GM18502 (cell line): ENCODE measurements at regions not wholly inside any gene's neighbourhood (a gene's known extent, or its start where the extent isn't known, plus 50 kb on each side); places are given as distances from the start of the nearest gene placed in this dataset.
"Not testable (repeated sequence)": the region's sequence is repeated elsewhere in the genome, so short reads cannot be mapped to it uniquely, and the experiment has no call there.

ENCODE experiments used
- ATAC-seq: cut with Tn5 transposase; IDR thresholded peaks from one replicate; pipeline ENCODE4 v1.9.1; 2021; ENCODE audit warnings: mild to moderate bottlenecking; ENCODE audit not compliant: unreplicated experiment, poor library complexity

DNA sequence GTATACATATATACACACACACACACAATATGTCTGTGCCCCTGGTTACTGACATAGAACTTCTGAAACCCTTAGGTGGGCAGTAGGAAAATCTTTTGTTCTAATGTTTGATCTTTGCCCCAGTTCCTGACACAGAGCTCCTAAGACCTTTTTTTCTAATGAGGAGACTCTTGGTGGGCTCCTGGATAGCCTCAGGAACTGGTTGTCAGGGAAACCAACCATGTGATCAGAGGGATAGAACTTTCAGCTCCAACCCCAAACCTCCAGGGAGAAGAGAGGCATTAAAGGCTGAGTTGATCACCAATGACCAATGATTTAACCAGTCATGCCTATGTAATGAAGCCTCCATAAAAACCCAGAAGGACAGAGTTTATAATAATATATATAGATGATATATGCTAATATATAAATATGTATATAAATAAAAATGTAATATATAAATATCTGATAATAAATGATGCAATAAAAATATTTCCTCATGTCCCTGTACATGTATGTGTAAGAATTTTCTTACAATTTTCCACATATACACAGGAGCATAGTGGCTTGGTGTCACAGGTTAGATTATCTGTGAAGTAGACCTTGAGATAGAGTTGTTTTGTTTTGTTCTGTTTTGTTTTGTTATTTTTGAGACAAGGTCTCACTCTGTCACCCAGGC lies 93.3 kb downstream of the GPX5 start:
- ATAC-seq: no peak

DNA sequence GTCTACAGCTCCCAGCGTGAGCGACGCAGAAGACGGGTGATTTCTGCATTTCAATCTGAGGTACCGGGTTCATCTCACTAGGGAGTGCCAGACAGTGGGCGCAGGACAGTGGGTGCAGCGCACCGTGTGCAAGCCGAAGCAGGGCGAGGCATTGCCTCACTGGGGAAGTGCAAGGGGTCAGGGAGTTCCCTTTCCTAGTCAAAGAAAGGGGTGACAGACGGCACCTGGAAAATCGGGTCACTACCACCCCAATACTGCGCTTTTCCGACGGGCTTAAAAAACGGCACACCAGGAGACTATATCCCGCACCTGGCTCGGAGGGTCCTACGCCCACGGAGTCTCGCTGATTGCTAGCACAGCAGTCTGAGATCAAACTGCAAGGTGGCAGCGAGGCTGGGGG lies 95.6 kb downstream of the GPX5 start:
- not testable (repeated sequence) for ATAC-seq

DNA sequence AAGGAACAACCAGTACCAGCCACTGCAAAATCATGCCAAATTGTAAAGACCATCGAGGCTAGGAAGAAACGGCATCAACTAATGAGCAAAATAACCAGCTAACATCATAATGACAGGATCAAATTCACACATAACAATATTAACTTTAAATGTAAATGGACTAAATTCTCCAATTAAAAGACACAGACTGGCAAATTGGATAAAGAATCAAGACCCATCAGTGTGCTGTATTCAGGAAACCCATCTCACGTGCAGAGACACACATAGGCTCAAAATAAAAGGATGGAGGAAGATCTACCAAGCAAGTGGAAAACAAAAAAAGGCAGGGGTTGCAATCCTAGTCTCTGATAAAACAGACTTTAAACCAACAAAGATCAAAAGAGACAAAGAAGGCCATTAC lies 97.6 kb downstream of the GPX5 start:
- ATAC-seq: not testable (repeated sequence)

DNA sequence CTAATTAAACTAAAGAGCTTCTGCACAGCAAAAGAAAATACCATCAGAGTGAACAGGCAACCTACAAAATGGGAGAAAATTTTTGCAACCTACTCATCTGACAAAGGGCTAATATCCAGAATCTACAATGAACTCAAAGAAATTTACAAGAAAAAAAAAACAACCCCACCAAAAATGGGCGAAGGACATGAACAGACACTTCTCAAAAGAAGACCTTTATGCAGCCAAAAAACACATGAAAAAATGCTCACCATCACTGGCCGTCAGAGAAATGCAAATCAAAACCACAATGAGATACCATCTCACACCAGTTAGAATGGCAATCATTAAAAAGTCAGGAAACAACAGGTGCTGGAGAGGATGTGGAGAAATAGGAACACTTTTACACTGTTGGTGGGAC lies 100.7 kb downstream of the GPX5 start:
- ATAC-seq: not testable (repeated sequence)

DNA sequence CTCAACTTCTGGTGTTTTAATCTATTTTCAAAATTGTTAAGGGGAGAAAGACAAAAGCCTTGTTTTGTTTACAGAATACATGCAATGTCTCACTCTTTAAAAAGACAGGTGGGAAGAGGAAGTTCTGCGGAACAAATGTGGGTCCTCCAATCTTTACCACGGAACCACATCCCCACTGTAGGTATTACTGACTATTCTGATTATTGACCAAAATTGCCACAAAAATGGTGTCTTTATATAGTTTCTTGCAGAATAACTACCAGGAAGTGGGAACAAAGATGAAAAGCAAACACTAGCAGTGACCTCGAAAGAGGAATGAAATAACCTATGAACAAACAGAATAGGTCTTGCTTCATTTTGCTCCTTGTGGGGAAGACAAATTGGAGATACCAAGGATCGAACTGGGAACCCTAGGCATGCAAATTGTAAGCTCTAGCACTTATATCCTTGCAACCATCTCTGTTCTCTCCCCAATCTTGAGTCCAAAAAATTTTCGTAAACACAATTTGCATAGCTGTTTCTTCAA lies 106.7 kb downstream of the GPX5 start:
- ATAC-seq: no peak

DNA sequence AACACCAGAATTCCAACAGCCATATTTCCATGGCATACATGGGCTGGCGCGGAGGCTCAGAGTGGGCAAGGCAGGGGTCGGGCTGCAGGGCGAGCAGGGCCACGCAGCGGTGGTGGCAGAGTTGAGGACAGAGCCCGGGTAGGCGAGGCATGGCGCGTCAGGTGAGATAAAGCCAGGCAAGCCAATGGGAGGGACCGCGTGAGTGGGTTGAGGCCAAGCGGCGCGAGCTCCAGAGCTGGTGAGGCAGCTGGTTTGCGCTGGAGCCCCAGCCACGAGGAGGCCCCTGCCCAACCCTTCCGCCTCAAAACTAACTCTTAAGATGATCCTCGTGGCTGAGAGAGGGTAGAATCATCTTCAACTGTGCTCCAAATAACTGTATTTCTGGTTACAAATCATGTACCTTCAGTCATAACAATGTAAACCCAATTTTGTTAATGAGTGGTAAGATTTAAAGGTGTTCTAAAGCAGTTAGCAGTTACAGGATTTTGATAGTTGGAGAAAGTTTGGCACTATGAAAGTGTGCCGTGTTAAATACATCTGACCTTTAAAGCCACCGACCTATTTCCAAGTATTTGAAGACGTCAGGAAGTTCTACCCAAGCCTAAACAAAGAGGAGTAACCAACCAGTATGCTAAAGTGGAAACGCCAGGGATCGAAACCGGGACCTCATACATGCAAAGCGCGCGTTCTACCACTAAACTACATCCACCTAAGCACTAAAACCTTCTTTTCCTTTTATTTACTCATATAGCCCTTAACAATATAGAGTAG lies 107.9 kb downstream of the GPX5 start:
- ATAC-seq: no peak

DNA sequence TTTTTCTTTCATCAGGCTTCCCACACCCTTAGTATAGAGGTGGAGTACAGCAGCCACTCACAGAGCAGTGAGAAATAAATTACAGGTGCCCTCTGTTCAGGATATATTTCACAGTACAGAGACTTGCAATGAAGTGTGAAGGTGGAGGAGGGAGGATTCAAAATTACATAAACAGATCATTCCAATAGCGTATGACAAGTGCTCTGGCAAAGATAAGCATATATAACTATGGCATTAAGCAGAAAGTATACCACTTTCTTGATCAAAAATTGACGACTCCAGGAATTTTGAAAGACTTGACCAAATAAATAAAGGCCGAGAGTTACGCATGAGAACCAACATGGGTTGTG lies 108.7 kb downstream of the GPX5 start:
- ATAC-seq: no peak

DNA sequence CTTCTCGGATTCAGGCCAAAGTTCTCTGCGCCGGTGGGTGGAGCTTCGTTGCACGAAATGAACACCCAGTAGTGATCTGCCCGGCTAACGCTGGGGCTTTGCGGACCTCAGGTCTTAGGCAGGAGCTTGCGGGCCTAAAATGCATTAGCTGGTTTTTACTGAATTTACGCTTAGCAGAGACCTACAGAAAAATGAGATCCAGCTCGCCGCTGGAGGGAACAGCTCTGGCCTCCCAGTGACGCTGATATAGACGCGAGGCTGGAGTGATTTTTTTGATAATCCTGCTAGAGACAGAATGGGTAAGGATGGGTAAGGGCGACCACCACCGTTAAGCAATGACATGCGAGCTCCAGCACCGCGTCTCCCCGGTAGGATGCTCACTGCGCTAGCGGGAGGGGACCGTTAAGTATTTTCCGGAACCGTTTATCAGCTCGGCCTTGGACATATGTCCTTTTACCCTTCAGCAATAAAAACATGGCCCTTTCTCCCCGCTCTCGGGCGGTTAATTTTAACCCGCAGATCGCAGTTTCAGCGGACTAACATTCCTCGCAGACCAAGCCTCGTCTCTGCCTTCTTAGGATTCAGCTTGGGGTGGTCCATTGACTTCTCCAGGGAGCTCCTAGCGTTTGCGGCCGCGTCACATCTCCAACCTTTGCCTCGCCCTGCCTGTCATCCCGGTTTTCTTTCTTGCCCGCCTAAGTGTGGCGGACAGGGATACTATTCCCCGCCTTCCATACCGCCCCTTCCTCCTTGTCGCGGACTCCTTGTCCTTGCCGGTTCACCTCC lies 109.3 kb downstream of the GPX5 start:
- no peak for ATAC-seq

DNA sequence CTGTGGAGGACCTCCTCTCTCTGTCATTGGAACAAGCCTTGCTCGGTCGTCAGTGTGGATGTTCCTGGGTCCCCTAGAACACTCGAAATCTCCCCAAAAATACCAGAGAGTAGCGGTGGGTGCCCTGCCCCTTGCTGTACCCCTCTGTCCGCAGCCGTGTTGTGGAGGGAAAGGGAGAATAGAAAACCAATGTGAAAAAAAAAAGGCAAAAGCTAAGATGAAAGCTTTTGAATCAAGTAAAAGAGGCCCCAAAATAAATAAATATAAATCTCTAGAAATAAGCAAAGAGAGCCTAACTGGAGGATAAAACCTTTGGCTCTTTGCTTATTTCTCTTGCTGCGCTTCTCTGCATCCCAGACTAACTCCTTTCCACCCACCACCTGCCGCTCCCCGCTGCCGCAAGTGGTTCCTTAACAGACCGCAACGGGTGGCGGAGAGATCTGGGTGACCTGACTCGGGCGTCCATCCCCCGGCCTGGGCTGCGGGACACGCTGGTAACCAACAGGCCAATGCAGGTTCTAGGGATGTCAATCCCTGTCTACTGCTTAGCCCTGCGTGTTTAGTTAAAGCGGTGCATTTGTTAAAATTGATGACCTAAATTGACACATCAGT lies 110.0 kb downstream of the GPX5 start:
- no peak for ATAC-seq

DNA sequence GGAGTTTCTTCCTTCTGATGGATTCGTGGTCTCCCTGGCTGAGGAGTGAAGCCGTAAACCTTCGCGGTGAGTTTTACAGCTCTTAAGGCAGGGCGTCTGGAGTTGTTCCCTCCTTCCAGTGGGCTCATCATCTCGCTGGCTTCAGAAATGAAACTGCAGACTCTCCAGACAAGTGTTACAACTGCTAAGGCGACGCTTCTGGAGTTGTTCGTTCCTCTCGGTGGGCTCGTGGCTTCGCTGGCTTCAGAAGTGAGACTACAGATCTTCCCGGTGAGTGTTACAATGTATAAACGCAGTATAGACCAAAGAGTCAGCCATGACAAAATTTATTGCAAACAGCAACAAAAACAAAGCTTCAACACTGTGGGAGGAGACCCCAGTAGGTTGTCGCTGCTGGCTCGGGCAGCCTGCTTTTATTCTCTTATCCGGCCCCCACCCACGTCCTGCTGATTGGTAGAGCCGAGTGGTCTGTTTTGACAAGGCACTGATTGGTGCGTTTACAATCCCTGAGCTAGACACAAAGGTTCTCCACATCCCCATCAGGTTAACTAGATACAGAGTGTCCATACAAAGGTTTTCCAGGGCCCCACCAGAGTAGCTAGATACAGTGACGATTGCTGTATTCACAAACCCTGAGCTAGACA lies 113.2 kb downstream of the GPX5 start:
- no peak for ATAC-seq

DNA sequence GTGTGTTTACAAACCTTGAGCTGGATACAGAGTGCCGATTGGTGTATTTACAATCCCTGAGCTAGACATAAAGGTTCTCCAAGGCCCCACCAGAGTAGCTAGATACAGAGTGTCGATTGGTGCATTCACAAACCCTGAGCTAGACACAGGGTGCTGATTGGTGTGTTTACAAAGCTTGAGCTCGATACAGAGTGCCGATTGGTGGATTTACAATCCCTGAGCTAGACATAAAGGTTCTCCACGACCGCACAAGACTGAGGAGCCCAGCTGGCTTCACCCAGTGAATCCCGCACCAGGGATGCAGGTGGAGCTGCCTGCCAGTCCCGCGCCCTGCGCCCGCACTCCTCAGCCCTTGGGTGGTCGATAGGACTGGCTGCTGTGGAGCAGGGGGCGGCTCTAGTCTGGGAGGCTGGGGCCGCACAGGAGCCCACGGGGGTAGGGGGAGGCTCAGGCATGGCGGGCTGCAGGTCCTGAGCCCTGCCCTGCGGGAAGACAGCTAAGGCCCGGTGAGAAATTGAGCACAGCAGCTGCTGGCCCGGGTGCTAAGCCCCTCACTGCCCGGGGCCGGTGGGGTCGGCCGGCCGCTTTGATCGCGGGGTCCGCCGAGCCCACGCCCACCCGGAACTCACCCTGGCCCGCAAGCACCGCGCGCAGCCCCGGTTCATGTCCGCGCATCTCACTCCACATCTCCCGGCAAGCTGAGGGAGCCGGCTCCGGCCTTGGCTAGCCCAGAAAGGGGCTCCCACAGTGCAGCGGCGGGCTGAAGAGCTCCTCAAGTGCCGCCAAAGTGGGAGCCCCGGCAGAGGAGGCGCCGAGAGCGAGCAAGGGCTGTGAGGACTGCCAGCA lies 114.0 kb downstream of the GPX5 start:
- ATAC-seq: not testable (repeated sequence)

DNA sequence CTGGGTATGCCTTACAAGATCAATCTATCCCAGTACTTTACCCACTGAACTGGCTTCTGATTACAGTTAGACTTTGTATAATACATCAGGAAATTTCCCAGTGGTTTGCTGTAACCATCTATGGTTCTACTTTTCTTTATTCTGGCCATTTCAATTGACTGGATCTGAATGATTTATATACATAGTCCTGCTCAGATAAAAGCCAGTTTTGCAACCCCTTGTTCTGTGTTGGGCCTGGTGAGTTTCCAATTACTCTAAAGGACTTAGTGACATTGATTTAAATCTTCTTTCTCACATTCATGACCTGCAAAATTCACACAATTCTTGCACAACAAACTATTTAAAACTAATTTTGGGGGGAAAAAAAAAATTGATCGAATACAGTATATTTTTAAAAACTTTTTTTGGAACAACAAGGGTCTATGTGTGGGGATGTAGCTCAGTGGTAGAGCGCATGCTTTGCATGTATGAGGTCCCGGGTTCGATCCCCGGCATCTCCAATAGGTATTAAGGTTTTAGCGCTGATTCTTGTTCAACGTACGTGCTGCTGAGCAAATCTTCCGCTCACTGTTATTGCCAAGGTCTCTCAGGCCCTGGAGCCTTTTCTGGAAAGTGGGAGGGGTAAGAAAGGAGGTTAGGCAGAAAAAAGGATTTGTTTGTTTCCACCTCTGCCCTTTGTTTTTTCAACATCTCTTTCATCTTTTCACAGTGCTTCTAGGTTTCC lies 117.5 kb downstream of the GPX5 start:
- no peak for ATAC-seq

DNA sequence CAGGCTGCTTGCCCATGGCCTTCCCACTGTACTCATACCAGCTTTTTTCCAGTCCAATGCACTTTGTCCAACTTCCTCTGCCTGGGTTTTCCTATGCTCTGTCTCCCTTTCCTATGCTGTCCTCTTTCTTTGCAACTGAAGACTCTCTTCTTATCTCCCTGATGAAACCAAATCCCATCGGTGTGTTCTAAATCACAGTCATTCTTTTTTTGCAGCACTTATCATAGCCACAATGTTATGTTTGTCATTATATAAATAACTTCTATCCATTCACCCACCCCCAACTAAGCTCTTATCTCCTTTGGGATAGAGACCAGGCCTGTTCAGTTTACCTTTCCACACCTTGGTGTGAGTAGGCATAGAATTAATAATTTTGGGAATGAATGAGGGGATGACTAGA lies 121.0 kb downstream of the GPX5 start:
- ATAC-seq: no peak

DNA sequence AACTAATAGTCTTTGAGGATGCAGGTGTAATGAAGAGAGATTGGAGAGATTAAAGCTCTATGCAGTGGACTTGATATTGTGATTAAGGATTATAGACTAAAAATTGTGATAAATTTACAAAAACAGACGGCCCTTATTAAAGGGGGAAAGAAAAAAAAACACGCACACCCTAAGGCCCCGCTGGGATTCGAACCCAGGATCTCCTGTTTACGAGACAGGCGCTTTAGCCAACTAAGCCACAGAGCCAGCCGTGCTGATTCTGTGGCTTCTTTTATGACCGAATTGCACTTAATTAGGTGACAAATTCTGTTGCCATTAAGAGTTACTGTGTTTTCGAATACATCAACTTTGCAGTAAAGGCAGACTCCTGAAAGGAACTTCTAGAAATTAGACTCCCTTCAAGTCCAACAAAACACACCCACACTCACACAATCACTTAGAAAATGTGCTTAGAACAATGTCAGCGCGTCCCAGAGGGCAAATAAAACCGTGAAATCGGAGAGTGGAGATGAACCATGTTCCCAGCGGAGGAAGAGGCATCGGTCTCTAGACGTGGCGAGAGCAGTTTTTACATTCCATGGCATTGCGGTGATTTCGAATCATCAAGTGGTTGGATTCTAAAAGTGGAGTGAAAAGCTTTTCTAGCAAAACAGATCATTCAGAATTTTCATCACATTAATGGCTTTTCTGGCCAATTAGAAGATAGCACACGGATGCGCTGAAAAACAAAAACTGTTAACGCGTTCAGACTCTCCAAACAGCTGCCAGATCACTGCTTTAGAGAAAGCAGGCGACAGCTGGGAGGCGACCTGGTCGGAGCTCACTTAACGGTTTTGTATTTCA lies 122.6 kb downstream of the GPX5 start:
- ATAC-seq: no peak

DNA sequence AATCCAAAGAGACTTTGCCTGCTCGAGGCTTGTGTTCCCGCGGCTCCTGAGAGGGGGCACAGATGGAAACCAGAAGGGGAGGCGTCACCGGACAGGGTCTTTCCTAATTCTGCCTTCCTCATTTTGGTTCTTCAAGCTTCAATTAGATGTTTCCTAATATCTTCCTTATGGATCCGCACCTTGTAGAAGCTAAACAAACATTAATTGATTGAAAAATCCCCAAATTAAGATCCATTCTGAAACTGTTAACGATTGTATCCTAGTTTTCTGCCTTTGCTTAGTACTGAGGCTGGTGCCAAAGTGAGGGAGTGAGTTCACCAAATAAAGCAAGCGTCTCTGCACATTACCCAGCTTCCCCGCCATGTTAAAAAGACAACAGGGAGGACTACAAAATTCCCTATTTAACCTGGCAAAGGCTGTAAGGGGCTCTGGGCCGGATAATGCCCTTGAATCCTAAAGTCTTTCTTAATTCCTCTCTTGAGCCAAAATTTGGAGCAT lies 123.2 kb downstream of the GPX5 start:
- no peak for ATAC-seq

DNA sequence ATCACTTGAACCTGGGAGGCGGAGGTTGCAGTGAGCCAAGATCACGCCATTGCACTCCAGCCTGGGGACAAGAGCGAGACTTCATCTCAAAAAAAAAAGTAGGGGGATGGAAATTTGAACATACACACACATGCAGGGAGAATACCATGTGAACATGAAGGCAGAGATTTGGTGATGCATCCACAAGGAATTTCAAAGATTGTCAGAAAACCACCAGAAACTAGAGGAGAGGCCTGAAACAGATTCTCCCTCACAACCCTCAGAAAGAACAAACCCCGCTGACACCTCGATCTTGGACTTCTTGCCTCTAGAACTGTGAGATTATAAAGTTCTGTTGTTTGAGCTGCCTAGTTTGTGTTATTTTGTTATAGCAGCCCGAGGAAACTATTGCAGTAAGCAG lies 125.5 kb downstream of the GPX5 start:
- ATAC-seq: no peak

DNA sequence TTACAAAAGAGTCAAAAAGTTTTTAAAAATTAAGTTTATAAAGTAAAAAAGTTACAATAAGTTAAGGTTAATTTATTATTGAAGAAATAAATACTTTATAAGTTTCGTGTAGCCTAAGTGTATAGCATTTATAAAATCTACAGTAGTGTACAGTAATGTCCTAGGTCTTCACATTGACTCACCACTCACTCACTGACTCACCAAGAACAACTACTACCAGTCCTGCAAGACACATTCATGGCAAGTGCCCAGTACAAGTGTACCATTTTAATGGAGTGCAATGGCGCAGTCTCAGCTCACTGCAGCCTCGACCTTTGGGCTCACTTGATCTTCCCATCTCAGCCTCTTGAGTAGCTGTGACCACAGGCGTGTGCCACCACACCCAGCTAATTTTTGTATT lies 128.2 kb downstream of the GPX5 start:
- no peak for ATAC-seq

DNA sequence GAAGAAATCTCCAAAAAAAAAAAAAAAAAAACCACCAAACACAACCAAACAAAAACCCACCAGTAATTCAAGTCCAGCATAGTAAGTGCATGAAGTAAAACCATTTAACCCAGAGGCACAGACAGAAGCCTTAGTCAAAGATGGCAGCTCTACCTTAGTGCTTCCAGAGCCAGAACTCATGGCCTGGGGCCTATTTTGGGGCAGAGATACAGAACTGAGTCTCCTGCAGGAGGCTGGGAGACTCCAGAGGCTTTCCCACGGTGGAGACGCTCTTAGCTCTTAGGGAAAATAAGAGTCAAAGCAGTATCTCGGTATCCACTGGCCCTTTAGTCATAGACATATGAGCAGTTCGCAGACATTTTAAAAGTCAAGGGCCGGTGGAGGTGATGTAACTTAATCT lies 129.5 kb downstream of the GPX5 start:
- ATAC-seq: no peak
